NCI-H2029 (cell line): ENCODE measurements at regions not wholly inside any gene's neighbourhood (a gene's known extent, or its start where the extent isn't known, plus 50 kb on each side); places are given as distances from the start of the nearest gene placed in this dataset.

Experiments used
- DNase-seq: peaks from one replicate; lab custom pipeline; 2025; lab: John Stamatoyannopoulos, UW

- DNase-seq: no peak
These were observed 50.0 kb upstream of the BET1 start for GRCh38 chr7:94054130-94054529.

GRCh38 chr7:94055963-94056362 is 51.8 kb upstream of the BET1 start:
- DNase-seq: no peak

GRCh38 chr7:94056796-94057207 is 52.6 kb upstream of the BET1 start:
- DNase-seq: no peak

GRCh38 chr7:94057955-94058354 is 53.8 kb upstream of the BET1 start:
- DNase-seq: no peak

- no peak for DNase-seq
These were observed 55.6 kb upstream of the BET1 start for GRCh38 chr7:94059746-94060145.

- DNase-seq: no peak
These were observed 56.6 kb upstream of the BET1 start for GRCh38 chr7:94060752-94061151.

- DNase-seq: no peak
These were observed 57.2 kb upstream of the BET1 start for GRCh38 chr7:94061326-94061725.

- no peak for DNase-seq
These were observed 58.2 kb upstream of the BET1 start for GRCh38 chr7:94062372-94062771.

GRCh38 chr7:94064541-94065191 is 60.5 kb upstream of the BET1 start:
- DNase-seq: no peak

GRCh38 chr7:94067047-94067446 is 62.9 kb upstream of the BET1 start:
- no peak for DNase-seq

- DNase-seq: no peak
These were observed 63.4 kb upstream of the BET1 start for GRCh38 chr7:94067506-94067905.

GRCh38 chr7:94069162-94069739 is 65.1 kb upstream of the BET1 start:
- no peak for DNase-seq

GRCh38 chr7:94080551-94080950 is 76.4 kb upstream of the BET1 start:
- no peak for DNase-seq

GRCh38 chr7:94082126-94082525 is 78.0 kb upstream of the BET1 start:
- DNase-seq: no peak

GRCh38 chr7:94087664-94088352 is 83.7 kb upstream of the BET1 start:
- DNase-seq: peak; percentile 42

- no peak for DNase-seq
These were observed 84.4 kb upstream of the BET1 start for GRCh38 chr7:94088560-94088959.

GRCh38 chr7:94089806-94090205 is 85.7 kb upstream of the BET1 start:
- DNase-seq: no peak

GRCh38 chr7:94092980-94093379 is 88.8 kb upstream of the BET1 start:
- DNase-seq: no peak

- no peak for DNase-seq
These were observed 90.1 kb upstream of the BET1 start for GRCh38 chr7:94094298-94094697.

GRCh38 chr7:94095316-94096009 is 91.3 kb upstream of the BET1 start:
- no peak for DNase-seq

- DNase-seq: no peak
These were observed 95.5 kb upstream of the BET1 start for GRCh38 chr7:94099679-94100078.

- DNase-seq: no peak
These were observed 96.7 kb upstream of the BET1 start for GRCh38 chr7:94100723-94101345.

GRCh38 chr7:94104301-94104700 is 100.1 kb upstream of the BET1 start:
- DNase-seq: no peak
